ENCODE measurements at regions not wholly inside any gene's neighbourhood (a gene's known extent, or its start where the extent isn't known, plus 50 kb on each side); places are given as distances from the start of the nearest gene placed in this dataset.
"Not testable (repeated sequence)": the region's sequence is repeated elsewhere in the genome, so short reads cannot be mapped to it uniquely, and the experiment has no call there.

GRCh38 chr13:108083056-108083455 is 132.3 kb downstream of the LIG4 start:
- no peaks in the 10 kb centered on the region for H3F3A ChIP-seq (ENCODE audit: insufficient read depth)
- no peaks in the 10 kb centered on the region for H4K20me1 ChIP-seq (ENCODE audit: low read depth, low read length)
- no peaks in the 10 kb centered on the region for H3K9me3 ChIP-seq (ENCODE audit: insufficient read depth, low read length)
- no peak overlapping the region for H3K27ac ChIP-seq (ENCODE audit: low read depth, low read length)
- H3K27me3 ChIP-seq (ENCODE audit: low read length) = no peaks in the 10 kb centered on the region
- H3K9me2 ChIP-seq (replicated peaks; ENCODE audit: insufficient read depth, low read length) = no peaks in the 10 kb centered on the region
- no peak overlapping the region for H2AFZ ChIP-seq (ENCODE audit: low read depth, low read length, severe bottlenecking)
- no peak for TF ChIP-seq CTCF (IDR thresholded peaks at IDR 0.05; ENCODE audit: insufficient read depth, low read length, poor library complexity, severe bottlenecking)
- TF ChIP-seq EZH2phosphoT487 (conservative IDR thresholded peaks at IDR 0.05; ENCODE audit: low read length) = no peak
- H3K79me2 ChIP-seq (ENCODE audit: insufficient read depth, low read length) = no peaks in the 10 kb centered on the region
- H3K4me2 ChIP-seq (ENCODE audit: low read depth, low read length, poor library complexity, severe bottlenecking) = no peak overlapping the region
- H3K9ac ChIP-seq (ENCODE audit: low read length) = no peak overlapping the region
- H3K4me3 ChIP-seq (ENCODE audit: insufficient read depth, low read length, poor library complexity, severe bottlenecking) = no peak overlapping the region
- H3K36me3 ChIP-seq (ENCODE audit: low read length) = no peaks in the 10 kb centered on the region

- no peak overlapping the region for H3K9ac ChIP-seq (ENCODE audit: low read length)
- no peak overlapping the region for H2AFZ ChIP-seq (ENCODE audit: low read depth, low read length, severe bottlenecking)
- TF ChIP-seq CTCF (IDR thresholded peaks at IDR 0.05; ENCODE audit: insufficient read depth, low read length, poor library complexity, severe bottlenecking) (no peak), EZH2phosphoT487 (conservative IDR thresholded peaks at IDR 0.05; ENCODE audit: low read length) (no peak)
Observed at GRCh38 chr13:108082481-108082880, 132.9 kb downstream of the LIG4 start.

GRCh38 chr13:108077284-108077683 is 138.1 kb downstream of the LIG4 start:
- H3K9me2 ChIP-seq (replicated peaks; ENCODE audit: insufficient read depth, low read length) = no peaks in the 10 kb centered on the region
- no peaks in the 10 kb centered on the region for H3K79me2 ChIP-seq (ENCODE audit: insufficient read depth, low read length)
- H3K9ac ChIP-seq (ENCODE audit: low read length) = no peak overlapping the region
- H3K9me3 ChIP-seq (ENCODE audit: insufficient read depth, low read length) = no peaks in the 10 kb centered on the region
- no peak overlapping the region for H3K27ac ChIP-seq (ENCODE audit: low read depth, low read length)
- H3K36me3 ChIP-seq (ENCODE audit: low read length) = no peaks in the 10 kb centered on the region
- no peak overlapping the region for H2AFZ ChIP-seq (ENCODE audit: low read depth, low read length, severe bottlenecking)
- H3K27me3 ChIP-seq (ENCODE audit: low read length) = no peaks in the 10 kb centered on the region
- no peaks in the 10 kb centered on the region for H3F3A ChIP-seq (ENCODE audit: insufficient read depth)
- H3K4me2 ChIP-seq (ENCODE audit: low read depth, low read length, poor library complexity, severe bottlenecking) = no peak overlapping the region
- no peak overlapping the region for H3K4me3 ChIP-seq (ENCODE audit: insufficient read depth, low read length, poor library complexity, severe bottlenecking)
- no peak for TF ChIP-seq EZH2phosphoT487 (conservative IDR thresholded peaks at IDR 0.05; ENCODE audit: low read length)
- no peak for TF ChIP-seq CTCF (IDR thresholded peaks at IDR 0.05; ENCODE audit: insufficient read depth, low read length, poor library complexity, severe bottlenecking)
- no peaks in the 10 kb centered on the region for H4K20me1 ChIP-seq (ENCODE audit: low read depth, low read length)

More at GRCh38 chr13:108082481-108082880, 132.9 kb downstream of the LIG4 start:
- no peak overlapping the region for H3K4me3 ChIP-seq (ENCODE audit: insufficient read depth, low read length, poor library complexity, severe bottlenecking)
- H3K27ac ChIP-seq (ENCODE audit: low read depth, low read length) = no peak overlapping the region
- H3K4me2 ChIP-seq (ENCODE audit: low read depth, low read length, poor library complexity, severe bottlenecking) = no peak overlapping the region
- no peaks in the 10 kb centered on the region for H3K79me2 ChIP-seq (ENCODE audit: insufficient read depth, low read length)
- no peaks in the 10 kb centered on the region for H3K27me3 ChIP-seq (ENCODE audit: low read length)
- no peaks in the 10 kb centered on the region for H3K9me3 ChIP-seq (ENCODE audit: insufficient read depth, low read length)
- H4K20me1 ChIP-seq (ENCODE audit: low read depth, low read length) = no peaks in the 10 kb centered on the region
- no peaks in the 10 kb centered on the region for H3K9me2 ChIP-seq (replicated peaks; ENCODE audit: insufficient read depth, low read length)
- no peaks in the 10 kb centered on the region for H3F3A ChIP-seq (ENCODE audit: insufficient read depth)
- H3K36me3 ChIP-seq (ENCODE audit: low read length) = no peaks in the 10 kb centered on the region

- H3K4me3 ChIP-seq (ENCODE audit: insufficient read depth, low read length, poor library complexity, severe bottlenecking); H3K79me2 ChIP-seq (ENCODE audit: insufficient read depth, low read length); H3K9me3 ChIP-seq (ENCODE audit: insufficient read depth, low read length); H3K9ac ChIP-seq (ENCODE audit: low read length); H4K20me1 ChIP-seq (ENCODE audit: low read depth, low read length); H3K27me3 ChIP-seq (ENCODE audit: low read length); H2AFZ ChIP-seq (ENCODE audit: low read depth, low read length, severe bottlenecking); H3K9me2 ChIP-seq (replicated peaks; ENCODE audit: insufficient read depth, low read length); H3K4me2 ChIP-seq (ENCODE audit: low read depth, low read length, poor library complexity, severe bottlenecking); H3F3A ChIP-seq (ENCODE audit: insufficient read depth); H3K27ac ChIP-seq (ENCODE audit: low read depth, low read length); H3K36me3 ChIP-seq (ENCODE audit: low read length): not testable (repeated sequence)
Observed at GRCh38 chr13:108074429-108074828, 140.9 kb downstream of the LIG4 start.

Data from SU-DHL-6 (cell line).